ENCODE measurements at regions not wholly inside any gene's neighbourhood (a gene's known extent, or its start where the extent isn't known, plus 50 kb on each side); places are given as distances from the start of the nearest gene placed in this dataset.

DNA sequence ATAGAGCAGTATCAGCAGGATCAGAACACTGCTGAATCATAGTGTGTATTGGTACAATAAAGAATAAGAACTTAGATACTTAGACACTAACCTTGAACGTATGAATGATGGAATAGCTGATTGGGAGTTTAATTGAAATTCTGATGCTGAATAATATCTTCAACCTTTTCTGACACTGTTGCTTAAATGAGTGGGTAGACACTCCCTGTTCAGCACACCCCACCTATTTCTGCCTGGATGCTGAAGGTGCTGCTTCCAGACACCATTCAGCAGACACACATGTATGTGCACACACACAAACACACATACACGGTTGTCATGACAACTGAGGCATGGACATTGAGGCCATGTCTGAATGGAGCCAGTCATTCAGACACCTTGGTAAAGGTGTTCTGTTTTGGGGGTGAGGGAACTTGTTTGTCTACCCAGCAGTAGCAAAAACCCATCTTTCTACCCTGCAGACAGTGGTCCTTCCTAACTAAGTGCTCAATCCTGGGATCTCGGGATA lies 54.3 kb downstream of the TMEM215 start:
- ChIA-PET CTCF (no interaction called here), POLR2A (no interaction called here)
- TF ChIP-seq SP1 (IDR thresholded peaks at IDR 0.05), result no peak
- DNase-seq (ENCODE audit: extremely low spot score), result no peak

GRCh38 chr9:32839013-32839885 lies 55.9 kb downstream of the TMEM215 start:
- ChIA-PET POLR2A (no interaction called here), CTCF (no interaction called here)
- DNase-seq (ENCODE audit: extremely low spot score), result no peak
- no peak for TF ChIP-seq NFRKB (IDR thresholded peaks at IDR 0.05)

GRCh38 chr9:32841314-32841713 lies 58.0 kb downstream of the TMEM215 start:
- ChIA-PET POLR2A (no interaction called here), CTCF (no interaction called here)
- no peak for TF ChIP-seq PKNOX1 (IDR thresholded peaks at IDR 0.05)
- no peak for TF ChIP-seq SUZ12 (IDR thresholded peaks at IDR 0.05)
- TF ChIP-seq FOXK2 (IDR thresholded peaks at IDR 0.05), result no peak
- TF ChIP-seq ELF4 (IDR thresholded peaks at IDR 0.05), result no peak
- no peak for TF ChIP-seq SP1 (IDR thresholded peaks at IDR 0.05)
- DNase-seq (ENCODE audit: extremely low spot score), result no peak

DNA sequence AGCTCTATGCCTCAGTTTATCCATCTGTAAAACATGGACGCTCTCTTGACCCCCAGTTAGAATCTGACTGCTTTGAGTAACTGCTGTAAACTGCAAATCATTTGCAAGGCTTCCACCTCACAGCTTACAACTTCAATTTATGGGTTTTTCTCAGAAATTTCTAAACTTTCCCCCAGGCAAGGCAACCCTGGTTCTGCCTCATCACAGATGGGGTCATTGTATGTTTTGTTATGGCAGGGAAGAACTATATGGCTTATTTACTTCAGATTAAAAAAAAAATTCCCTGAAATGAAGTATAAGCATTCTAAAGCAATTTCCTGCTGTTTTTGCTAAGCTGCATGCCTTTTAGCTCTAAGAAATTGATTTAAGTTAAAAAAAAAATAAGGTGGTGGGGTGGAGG lies 60.0 kb downstream of the TMEM215 start:
- CTCF ChIA-PET, result interaction anchor here (0.7 kb wide), 1 partner anchor 254 kb away, joined by 4 read pairs; no protein-coding TSS in a partner anchor
- no peak for TF ChIP-seq BHLHE40 (IDR thresholded peaks at IDR 0.05; ENCODE audit: borderline replicate concordance)
- no peak for TF ChIP-seq ARNT (IDR thresholded peaks at IDR 0.05)
- TF ChIP-seq FOXA1 (IDR thresholded peaks at IDR 0.05), result no peak
- no peak for TF ChIP-seq L3MBTL2 (conservative IDR thresholded peaks at IDR 0.05)
- TF ChIP-seq TARDBP (IDR thresholded peaks at IDR 0.05), result no peak
- TF ChIP-seq PKNOX1 (IDR thresholded peaks at IDR 0.05), result no peak
- no peak for TF ChIP-seq FOXK2 (IDR thresholded peaks at IDR 0.05)
- TF ChIP-seq LEF1 (IDR thresholded peaks at IDR 0.05; ENCODE audit: borderline replicate concordance), result no peak
- no peak for TF ChIP-seq HDGF (IDR thresholded peaks at IDR 0.05; ENCODE audit: borderline replicate concordance)
- TF ChIP-seq NFRKB (IDR thresholded peaks at IDR 0.05), result no peak
- TF ChIP-seq ELF4 (IDR thresholded peaks at IDR 0.05), result no peak
- TF ChIP-seq FOXM1 (IDR thresholded peaks at IDR 0.05; ENCODE audit: borderline replicate concordance), result no peak
- TF ChIP-seq CTBP1 (IDR thresholded peaks at IDR 0.05; ENCODE audit: borderline replicate concordance), result no peak
- TF ChIP-seq SP1 (IDR thresholded peaks at IDR 0.05), result no peak
- TF ChIP-seq SUZ12 (IDR thresholded peaks at IDR 0.05), result no peak
- no peak for TF ChIP-seq ZNF384 (IDR thresholded peaks at IDR 0.05)
- POLR2A ChIA-PET, result no interaction called here
- no peak for DNase-seq (ENCODE audit: extremely low spot score)

DNA sequence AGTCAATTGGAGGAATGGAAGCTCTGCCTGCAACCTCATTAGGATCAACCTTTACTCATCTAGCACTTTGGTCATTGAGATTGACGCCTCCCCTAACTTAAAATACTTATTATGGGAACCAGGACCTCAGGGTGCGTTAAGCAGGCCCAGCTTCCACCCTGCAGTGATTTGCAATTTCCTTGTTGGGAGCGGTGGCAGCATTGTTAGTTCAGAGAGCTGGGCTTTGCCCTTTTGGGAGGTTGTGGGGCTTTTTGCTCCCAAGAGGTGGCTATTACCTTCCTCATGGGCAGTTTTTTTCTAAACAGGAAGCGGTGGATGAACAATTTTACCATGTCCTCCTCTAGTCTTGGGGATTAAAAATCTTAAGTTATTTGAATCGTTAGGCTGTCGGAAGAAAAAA lies 60.9 kb downstream of the TMEM215 start:
- ChIA-PET CTCF (no interaction called here), POLR2A (no interaction called here)
- TF ChIP-seq ELF4 (IDR thresholded peaks at IDR 0.05), result no peak
- no peak for TF ChIP-seq CTBP1 (IDR thresholded peaks at IDR 0.05; ENCODE audit: borderline replicate concordance)
- no peak for TF ChIP-seq HDGF (IDR thresholded peaks at IDR 0.05; ENCODE audit: borderline replicate concordance)
- no peak for TF ChIP-seq SP1 (IDR thresholded peaks at IDR 0.05)
- TF ChIP-seq PKNOX1 (IDR thresholded peaks at IDR 0.05), result no peak
- no peak for TF ChIP-seq FOXA1 (IDR thresholded peaks at IDR 0.05)
- no peak for TF ChIP-seq ZNF384 (IDR thresholded peaks at IDR 0.05)
- no peak for TF ChIP-seq SUZ12 (IDR thresholded peaks at IDR 0.05)
- TF ChIP-seq LEF1 (IDR thresholded peaks at IDR 0.05; ENCODE audit: borderline replicate concordance), result no peak
- TF ChIP-seq BHLHE40 (IDR thresholded peaks at IDR 0.05; ENCODE audit: borderline replicate concordance), result no peak
- no peak for TF ChIP-seq FOXM1 (IDR thresholded peaks at IDR 0.05; ENCODE audit: borderline replicate concordance)
- TF ChIP-seq FOXK2 (IDR thresholded peaks at IDR 0.05), result no peak
- TF ChIP-seq ARNT (IDR thresholded peaks at IDR 0.05), result no peak
- no peak for TF ChIP-seq TARDBP (IDR thresholded peaks at IDR 0.05)
- DNase-seq (ENCODE audit: extremely low spot score), result no peak

DNA sequence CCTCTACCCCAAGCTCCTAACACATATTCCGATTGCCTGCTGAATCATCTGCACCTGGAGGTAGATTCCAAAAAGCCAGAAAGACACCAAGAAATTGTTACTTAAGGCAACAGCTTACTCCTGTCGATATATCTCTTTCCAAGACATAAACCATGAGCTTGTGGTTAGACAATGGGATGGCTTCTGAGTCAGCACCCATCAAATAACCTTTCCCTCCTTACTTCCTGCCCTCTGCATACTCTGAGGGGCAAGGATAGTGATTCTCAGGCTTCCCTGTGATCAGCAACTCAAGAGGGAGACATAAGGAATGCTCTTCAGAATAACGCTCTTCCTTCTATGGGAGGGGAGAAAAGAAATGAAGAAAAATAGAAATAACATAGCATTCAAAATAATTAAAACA lies 70.9 kb downstream of the TMEM215 start:
- TF ChIP-seq ARNT (IDR thresholded peaks at IDR 0.05), result no peak
- TF ChIP-seq BHLHE40 (IDR thresholded peaks at IDR 0.05; ENCODE audit: borderline replicate concordance), result no peak
- TF ChIP-seq FOXK2 (IDR thresholded peaks at IDR 0.05), result no peak
- no peak for TF ChIP-seq PKNOX1 (IDR thresholded peaks at IDR 0.05)
- TF ChIP-seq SUZ12 (IDR thresholded peaks at IDR 0.05), result no peak
- no peak for TF ChIP-seq FOXA1 (IDR thresholded peaks at IDR 0.05)
- no peak for TF ChIP-seq FOXM1 (IDR thresholded peaks at IDR 0.05; ENCODE audit: borderline replicate concordance)
- TF ChIP-seq ZNF384 (IDR thresholded peaks at IDR 0.05), result no peak
- no peak for TF ChIP-seq ELF4 (IDR thresholded peaks at IDR 0.05)
- no peak for TF ChIP-seq NFRKB (IDR thresholded peaks at IDR 0.05)
- TF ChIP-seq TARDBP (IDR thresholded peaks at IDR 0.05), result no peak
- TF ChIP-seq SP1 (IDR thresholded peaks at IDR 0.05), result no peak
- TF ChIP-seq HDGF (IDR thresholded peaks at IDR 0.05; ENCODE audit: borderline replicate concordance), result no peak
- TF ChIP-seq CTBP1 (IDR thresholded peaks at IDR 0.05; ENCODE audit: borderline replicate concordance), result no peak
- TF ChIP-seq LEF1 (IDR thresholded peaks at IDR 0.05; ENCODE audit: borderline replicate concordance), result no peak
- TF ChIP-seq L3MBTL2 (conservative IDR thresholded peaks at IDR 0.05), result no peak
- DNase-seq (ENCODE audit: extremely low spot score), result no peak
- ChIA-PET CTCF (no interaction called here), POLR2A (no interaction called here)
